GM23338 (cell line): ENCODE measurements at regions not wholly inside any gene's neighbourhood (a gene's known extent, or its start where the extent isn't known, plus 50 kb on each side); places are given as distances from the start of the nearest gene placed in this dataset.

Experiments used
- CREB1 ChIP-seq: fragments of 250-450 bp; sonication (Bioruptor Pico); IDR thresholded peaks from 2 replicates; pipeline ENCODE4 v1.5.0; 2020; ENCODE audit warnings: low read depth, mild to moderate bottlenecking, moderate library complexity
- EZH2 ChIP-seq: fragments of 200-600 bp; sonication (generic); IDR thresholded peaks from one replicate; pipeline ENCODE4 v1.8.0; 2017; ENCODE audit warnings: antibody characterized with exemption, mild to moderate bottlenecking, low read depth; ENCODE audit not compliant: unreplicated experiment
- EZH2phosphoT487 ChIP-seq: fragments of 200-600 bp; sonication (generic); IDR thresholded peaks from one replicate; pipeline ENCODE4 v1.8.1; 2018; ENCODE audit warnings: antibody characterized with exemption; ENCODE audit not compliant: unreplicated experiment
- JUNB ChIP-seq: IDR thresholded peaks from one replicate; pipeline ENCODE4 v1.6.1; 2016; ENCODE audit warnings: antibody characterized with exemption; ENCODE audit not compliant: unreplicated experiment
- POLR2AphosphoS5 ChIP-seq: IDR thresholded peaks from 2 replicates; pipeline ENCODE4 v1.6.1; 2016; ENCODE audit warnings: antibody characterized with exemption, low read depth
- STAT1 ChIP-seq: IDR thresholded peaks from one replicate; pipeline ENCODE4 v1.6.1; 2016; ENCODE audit warnings: antibody characterized with exemption; ENCODE audit not compliant: unreplicated experiment
- ZNF114 ChIP-seq: fragments of 250-450 bp; sonication (Bioruptor Pico); IDR thresholded peaks from 2 replicates; pipeline ENCODE4 v1.5.0; 2020; ENCODE audit warnings: mild to moderate bottlenecking, moderate library complexity
- TF ChIP-seq, protein P1 (sequence below), 2 experiments: fragments of 200-600 bp in 1 of 2; sonication (generic) in 1 of 2; conservative IDR thresholded peaks; 2 replicates each; pipeline versions ENCODE4 v1.5.1 to v1.6.1; 2016 to 2017; ENCODE audit warnings: antibody characterized with exemption in 2 of 2, low read depth in 2 of 2, mild to moderate bottlenecking in 2 of 2, moderate library complexity in 1 of 2
- TF ChIP-seq, protein P2 (sequence below): IDR thresholded peaks from one replicate; pipeline ENCODE4 v1.6.1; 2018; ENCODE audit warnings: antibody characterized with exemption; ENCODE audit not compliant: unreplicated experiment
- TF ChIP-seq, protein P3 (sequence below): IDR thresholded peaks from 2 replicates; pipeline ENCODE4 v1.6.1; 2016; ENCODE audit warnings: antibody characterized with exemption

DNA sequence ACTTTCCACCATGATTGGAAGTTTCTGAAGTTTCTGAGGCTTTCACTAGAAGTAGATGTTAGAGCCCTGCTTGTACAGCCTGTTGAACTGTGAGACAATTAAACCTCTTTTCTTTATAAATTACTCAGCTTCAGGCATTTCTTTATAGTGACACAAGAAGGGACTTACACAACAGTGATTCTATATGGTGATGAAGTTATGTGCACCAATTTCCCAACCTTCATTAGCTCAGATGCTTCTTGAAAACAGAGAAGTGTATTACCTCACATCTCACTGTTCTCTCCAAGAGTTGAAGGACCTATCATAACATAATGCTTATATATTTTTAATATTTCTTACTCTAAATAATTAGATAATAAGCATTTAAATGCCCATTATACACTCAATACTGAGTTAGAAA, 202.1 kb upstream of the ANXA10 start:
- TF ChIP-seq, protein P1, sequence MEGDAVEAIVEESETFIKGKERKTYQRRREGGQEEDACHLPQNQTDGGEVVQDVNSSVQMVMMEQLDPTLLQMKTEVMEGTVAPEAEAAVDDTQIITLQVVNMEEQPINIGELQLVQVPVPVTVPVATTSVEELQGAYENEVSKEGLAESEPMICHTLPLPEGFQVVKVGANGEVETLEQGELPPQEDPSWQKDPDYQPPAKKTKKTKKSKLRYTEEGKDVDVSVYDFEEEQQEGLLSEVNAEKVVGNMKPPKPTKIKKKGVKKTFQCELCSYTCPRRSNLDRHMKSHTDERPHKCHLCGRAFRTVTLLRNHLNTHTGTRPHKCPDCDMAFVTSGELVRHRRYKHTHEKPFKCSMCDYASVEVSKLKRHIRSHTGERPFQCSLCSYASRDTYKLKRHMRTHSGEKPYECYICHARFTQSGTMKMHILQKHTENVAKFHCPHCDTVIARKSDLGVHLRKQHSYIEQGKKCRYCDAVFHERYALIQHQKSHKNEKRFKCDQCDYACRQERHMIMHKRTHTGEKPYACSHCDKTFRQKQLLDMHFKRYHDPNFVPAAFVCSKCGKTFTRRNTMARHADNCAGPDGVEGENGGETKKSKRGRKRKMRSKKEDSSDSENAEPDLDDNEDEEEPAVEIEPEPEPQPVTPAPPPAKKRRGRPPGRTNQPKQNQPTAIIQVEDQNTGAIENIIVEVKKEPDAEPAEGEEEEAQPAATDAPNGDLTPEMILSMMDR (conservative IDR thresholded peaks at IDR 0.05; ENCODE audit: low read depth in 2 of 2), result no peak
- no peak for TF ChIP-seq POLR2AphosphoS5
- no peak for TF ChIP-seq CREB1 (CRISPR knock-in tag)
- TF ChIP-seq, protein P2, sequence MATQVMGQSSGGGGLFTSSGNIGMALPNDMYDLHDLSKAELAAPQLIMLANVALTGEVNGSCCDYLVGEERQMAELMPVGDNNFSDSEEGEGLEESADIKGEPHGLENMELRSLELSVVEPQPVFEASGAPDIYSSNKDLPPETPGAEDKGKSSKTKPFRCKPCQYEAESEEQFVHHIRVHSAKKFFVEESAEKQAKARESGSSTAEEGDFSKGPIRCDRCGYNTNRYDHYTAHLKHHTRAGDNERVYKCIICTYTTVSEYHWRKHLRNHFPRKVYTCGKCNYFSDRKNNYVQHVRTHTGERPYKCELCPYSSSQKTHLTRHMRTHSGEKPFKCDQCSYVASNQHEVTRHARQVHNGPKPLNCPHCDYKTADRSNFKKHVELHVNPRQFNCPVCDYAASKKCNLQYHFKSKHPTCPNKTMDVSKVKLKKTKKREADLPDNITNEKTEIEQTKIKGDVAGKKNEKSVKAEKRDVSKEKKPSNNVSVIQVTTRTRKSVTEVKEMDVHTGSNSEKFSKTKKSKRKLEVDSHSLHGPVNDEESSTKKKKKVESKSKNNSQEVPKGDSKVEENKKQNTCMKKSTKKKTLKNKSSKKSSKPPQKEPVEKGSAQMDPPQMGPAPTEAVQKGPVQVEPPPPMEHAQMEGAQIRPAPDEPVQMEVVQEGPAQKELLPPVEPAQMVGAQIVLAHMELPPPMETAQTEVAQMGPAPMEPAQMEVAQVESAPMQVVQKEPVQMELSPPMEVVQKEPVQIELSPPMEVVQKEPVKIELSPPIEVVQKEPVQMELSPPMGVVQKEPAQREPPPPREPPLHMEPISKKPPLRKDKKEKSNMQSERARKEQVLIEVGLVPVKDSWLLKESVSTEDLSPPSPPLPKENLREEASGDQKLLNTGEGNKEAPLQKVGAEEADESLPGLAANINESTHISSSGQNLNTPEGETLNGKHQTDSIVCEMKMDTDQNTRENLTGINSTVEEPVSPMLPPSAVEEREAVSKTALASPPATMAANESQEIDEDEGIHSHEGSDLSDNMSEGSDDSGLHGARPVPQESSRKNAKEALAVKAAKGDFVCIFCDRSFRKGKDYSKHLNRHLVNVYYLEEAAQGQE, result no peak
- TF ChIP-seq EZH2, result no peak
- TF ChIP-seq, protein P3, sequence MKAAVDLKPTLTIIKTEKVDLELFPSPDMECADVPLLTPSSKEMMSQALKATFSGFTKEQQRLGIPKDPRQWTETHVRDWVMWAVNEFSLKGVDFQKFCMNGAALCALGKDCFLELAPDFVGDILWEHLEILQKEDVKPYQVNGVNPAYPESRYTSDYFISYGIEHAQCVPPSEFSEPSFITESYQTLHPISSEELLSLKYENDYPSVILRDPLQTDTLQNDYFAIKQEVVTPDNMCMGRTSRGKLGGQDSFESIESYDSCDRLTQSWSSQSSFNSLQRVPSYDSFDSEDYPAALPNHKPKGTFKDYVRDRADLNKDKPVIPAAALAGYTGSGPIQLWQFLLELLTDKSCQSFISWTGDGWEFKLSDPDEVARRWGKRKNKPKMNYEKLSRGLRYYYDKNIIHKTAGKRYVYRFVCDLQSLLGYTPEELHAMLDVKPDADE, result no peak
- TF ChIP-seq JUNB, result no peak
- TF ChIP-seq ZNF114, result no peak
- TF ChIP-seq EZH2phosphoT487, result no peak
- no peak for TF ChIP-seq STAT1
